GM23338 (cell line): ENCODE measurements at regions not wholly inside any gene's neighbourhood (a gene's known extent, or its start where the extent isn't known, plus 50 kb on each side); places are given as distances from the start of the nearest gene placed in this dataset.

ENCODE experiments used
- ATAC-seq: fragments of 200-7000 bp; cut with Tn5 transposase; 3 replicates; pipeline ENCODE4 v1.9.1; 2020
- DNase-seq: peaks from one replicate; pipeline ENCODE4 v3.0.0-alpha.2; 2015; ENCODE audit warnings: low spot score
- H2AFZ ChIP-seq: fragments of 200-600 bp; sonication (generic); 2 replicates; pipeline ENCODE4 v1.8.0; 2016; ENCODE audit warnings: antibody characterized with exemption, mild to moderate bottlenecking, moderate library complexity
- H3F3A ChIP-seq: fragments of 200-600 bp; sonication (generic); replicated peaks from 2 replicates; pipeline ENCODE4 v1.8.0; 2017; ENCODE audit warnings: antibody characterized with exemption, mixed run types, low read depth
- H3K27ac ChIP-seq: fragments of 200-600 bp; sonication (generic); 2 replicates; pipeline ENCODE4 v1.6.1; 2016; ENCODE audit warnings: low read depth
- H3K27me3 ChIP-seq: fragments of 200-600 bp; sonication (generic); 2 replicates; pipeline ENCODE4 v1.8.0; 2016; ENCODE audit warnings: mild to moderate bottlenecking, mixed run types, moderate library complexity; ENCODE audit not compliant: insufficient read depth
- H3K36me3 ChIP-seq: fragments of 200-600 bp; sonication (generic); 2 replicates; pipeline ENCODE4 v1.8.0; 2016; ENCODE audit warnings: mild to moderate bottlenecking; ENCODE audit not compliant: insufficient read depth
- H3K4me1 ChIP-seq: fragments of 200-600 bp; sonication (generic); 2 replicates; pipeline ENCODE4 v1.8.0; 2016; ENCODE audit warnings: mild to moderate bottlenecking, moderate library complexity; ENCODE audit not compliant: insufficient read depth
- H3K4me2 ChIP-seq: fragments of 200-600 bp; sonication (generic); 2 replicates; pipeline ENCODE4 v1.7.1; 2017; ENCODE audit warnings: mixed run types
- H3K4me3 ChIP-seq: fragments of 200-600 bp; sonication (generic); 2 replicates; pipeline ENCODE4 v1.6.1; 2016; ENCODE audit warnings: mixed run types
- H3K79me2 ChIP-seq: fragments of 200-600 bp; sonication (generic); replicated peaks from 2 replicates; pipeline ENCODE4 v1.8.0; 2017; ENCODE audit warnings: mild to moderate bottlenecking; ENCODE audit not compliant: insufficient read depth
- H3K9me2 ChIP-seq: fragments of 200-600 bp; sonication (generic); 2 replicates; pipeline ENCODE4 v1.8.0; 2017; ENCODE audit not compliant: insufficient read depth
- H4K20me1 ChIP-seq: fragments of 200-600 bp; sonication (generic); replicated peaks from 2 replicates; pipeline ENCODE4 v1.8.0; 2017; ENCODE audit warnings: mild to moderate bottlenecking; ENCODE audit not compliant: insufficient read depth
- H3K27ac Mint-ChIP-seq: 2 replicates; pipeline ENCODE4 v1.8.0; 2020; ENCODE audit warnings: inconsistent platforms, mild to moderate bottlenecking, moderate library complexity, mixed read lengths
- H3K27me3 Mint-ChIP-seq: 3 replicates; pipeline ENCODE4 v1.8.0; 2022; ENCODE audit warnings: low read depth, mild to moderate bottlenecking, moderate library complexity, mixed read lengths, inconsistent platforms; ENCODE audit not compliant: insufficient read depth, poor library complexity
- H3K36me3 Mint-ChIP-seq: 3 replicates; pipeline ENCODE4 v1.8.0; 2021; ENCODE audit warnings: low read depth, mild to moderate bottlenecking, inconsistent platforms, moderate library complexity, mixed read lengths
- H3K4me1 Mint-ChIP-seq: 3 replicates; pipeline ENCODE4 v1.8.0; 2020; ENCODE audit warnings: mild to moderate bottlenecking, inconsistent platforms, mixed read lengths
- H3K4me3 Mint-ChIP-seq: 3 replicates; pipeline ENCODE4 v1.8.0; 2021; ENCODE audit warnings: moderate library complexity, mild to moderate bottlenecking, inconsistent platforms, mixed read lengths
- H3K9me3 Mint-ChIP-seq: 3 replicates; pipeline ENCODE4 v1.8.0; 2020; ENCODE audit warnings: moderate library complexity, mild to moderate bottlenecking, inconsistent platforms, mixed read lengths
- CREB1 ChIP-seq: fragments of 250-450 bp; sonication (Bioruptor Pico); IDR thresholded peaks from 2 replicates; pipeline ENCODE4 v1.5.0; 2020; ENCODE audit warnings: low read depth, mild to moderate bottlenecking, moderate library complexity
- ETS1 ChIP-seq: IDR thresholded peaks from 2 replicates; pipeline ENCODE4 v1.6.1; 2016; ENCODE audit warnings: antibody characterized with exemption
- EZH2 ChIP-seq: fragments of 200-600 bp; sonication (generic); IDR thresholded peaks from one replicate; pipeline ENCODE4 v1.8.0; 2017; ENCODE audit warnings: antibody characterized with exemption, mild to moderate bottlenecking, low read depth; ENCODE audit not compliant: unreplicated experiment
- EZH2phosphoT487 ChIP-seq: fragments of 200-600 bp; sonication (generic); IDR thresholded peaks from one replicate; pipeline ENCODE4 v1.8.1; 2018; ENCODE audit warnings: antibody characterized with exemption; ENCODE audit not compliant: unreplicated experiment
- JUNB ChIP-seq: IDR thresholded peaks from one replicate; pipeline ENCODE4 v1.6.1; 2016; ENCODE audit warnings: antibody characterized with exemption; ENCODE audit not compliant: unreplicated experiment
- NANOG ChIP-seq: IDR thresholded peaks from 2 replicates; pipeline ENCODE4 v1.6.1; 2016; ENCODE audit warnings: antibody characterized with exemption, borderline replicate concordance
- POLR2AphosphoS5 ChIP-seq: IDR thresholded peaks from 2 replicates; pipeline ENCODE4 v1.6.1; 2016; ENCODE audit warnings: antibody characterized with exemption, low read depth
- STAT1 ChIP-seq: IDR thresholded peaks from one replicate; pipeline ENCODE4 v1.6.1; 2016; ENCODE audit warnings: antibody characterized with exemption; ENCODE audit not compliant: unreplicated experiment
- ZNF114 ChIP-seq: fragments of 250-450 bp; sonication (Bioruptor Pico); IDR thresholded peaks from 2 replicates; pipeline ENCODE4 v1.5.0; 2020; ENCODE audit warnings: mild to moderate bottlenecking, moderate library complexity
- ZNF331 ChIP-seq: fragments of 250-450 bp; sonication (Bioruptor Pico); IDR thresholded peaks from 2 replicates; pipeline ENCODE4 v1.5.0; 2020; ENCODE audit warnings: low read depth, mild to moderate bottlenecking, moderate library complexity
- TF ChIP-seq, protein P1 (sequence below), 2 experiments: fragments of 200-600 bp in 1 of 2; sonication (generic) in 1 of 2; conservative IDR thresholded peaks; 2 replicates each; pipeline versions ENCODE4 v1.5.1 to v1.6.1; 2016 to 2017; ENCODE audit warnings: antibody characterized with exemption in 2 of 2, low read depth in 2 of 2, mild to moderate bottlenecking in 2 of 2, moderate library complexity in 1 of 2
- TF ChIP-seq, protein P2 (sequence below): fragments of 250-450 bp; sonication (Bioruptor Pico); IDR thresholded peaks from 2 replicates; pipeline ENCODE4 v1.5.0; 2020; ENCODE audit warnings: mild to moderate bottlenecking, moderate library complexity

DNA sequence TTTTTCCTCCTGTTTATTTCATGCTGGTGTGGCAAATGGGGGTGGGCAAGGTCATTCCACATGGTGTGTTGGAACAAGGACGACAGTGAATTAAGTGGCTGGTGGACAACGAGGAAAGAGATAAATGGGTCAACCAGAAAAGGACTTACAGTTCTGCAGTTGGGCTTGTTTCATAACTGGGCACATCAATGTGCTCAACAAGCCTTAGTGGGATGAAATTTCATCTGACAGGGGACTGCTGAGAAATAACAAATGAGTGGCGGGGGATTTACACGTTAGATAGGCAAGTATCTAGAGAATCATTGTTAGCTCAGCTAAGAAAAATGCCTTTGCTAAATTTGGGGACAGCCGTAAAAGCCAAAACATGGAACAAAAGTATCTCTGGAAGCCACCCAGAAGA lies 163.6 kb downstream of the NRN1 start:
- Mint-ChIP-seq H3K27ac (no peak overlapping the region), H3K9me3 (peaks cover 6% of the 10 kb centered on the region; the same call in 1 of the 3 replicates), H3K27me3 (peaks cover 42% of the 10 kb centered on the region), H3K4me1 (no peaks in the 10 kb centered on the region), H3K4me3 (no peak overlapping the region), H3K36me3 (no peaks in the 10 kb centered on the region; the same call in 2 of the 3 replicates)
- H3K4me3 ChIP-seq = no peak overlapping the region
- H3F3A ChIP-seq = no peaks in the 10 kb centered on the region
- TF ChIP-seq ZNF114 (CRISPR knock-in tag) = no peak
- no peak for TF ChIP-seq CREB1
- ATAC-seq (no peak), DNase-seq (no peak)
- H2AFZ ChIP-seq = no peak overlapping the region
- H3K4me2 ChIP-seq = no peak overlapping the region
- no peaks in the 10 kb centered on the region for H3K79me2 ChIP-seq
- H3K9me2 ChIP-seq = 0 out of 2 replicates have a peak, but pooled peaks cover 4% of the 10 kb centered on the region
- H3K4me1 ChIP-seq = no peaks in the 10 kb centered on the region
- H3K27me3 ChIP-seq = peaks cover 44% of the 10 kb centered on the region
- no peaks in the 10 kb centered on the region for H3K36me3 ChIP-seq
- H4K20me1 ChIP-seq = no peaks in the 10 kb centered on the region
- no peak overlapping the region for H3K27ac ChIP-seq

- Histone ChIP-seq H3K9me2 (0 out of 2 replicates have a peak, but pooled peaks cover 4% of the 10 kb centered on the region), H3K27me3 (peaks cover 22% of the 10 kb centered on the region), H3K79me2 (no peaks in the 10 kb centered on the region), H2AFZ (no peak overlapping the region), H3K4me3 (no peak overlapping the region), H3F3A (no peaks in the 10 kb centered on the region), H3K36me3 (no peaks in the 10 kb centered on the region), H3K27ac (no peak overlapping the region), H4K20me1 (no peaks in the 10 kb centered on the region), H3K4me1 (no peaks in the 10 kb centered on the region), H3K4me2 (no peak overlapping the region)
- H3K4me3 Mint-ChIP-seq = no peak overlapping the region
- H3K9me3 Mint-ChIP-seq = peaks cover 23% of the 10 kb centered on the region
- peaks cover 8% of the 10 kb centered on the region for H3K36me3 Mint-ChIP-seq
- H3K27ac Mint-ChIP-seq = no peak overlapping the region
- peaks cover 25% of the 10 kb centered on the region for H3K27me3 Mint-ChIP-seq
- no peak for ATAC-seq
- no peak for DNase-seq
- no peaks in the 10 kb centered on the region for H3K4me1 Mint-ChIP-seq
- TF ChIP-seq NANOG (no peak), ZNF114 (CRISPR knock-in tag) (no peak), STAT1 (no peak), EZH2phosphoT487 (no peak), EZH2 (no peak), JUNB (no peak), POLR2AphosphoS5 (no peak), CREB1 (no peak), ZNF331 (CRISPR knock-in tag) (no peak), ETS1 (no peak)
- TF ChIP-seq, protein P1, sequence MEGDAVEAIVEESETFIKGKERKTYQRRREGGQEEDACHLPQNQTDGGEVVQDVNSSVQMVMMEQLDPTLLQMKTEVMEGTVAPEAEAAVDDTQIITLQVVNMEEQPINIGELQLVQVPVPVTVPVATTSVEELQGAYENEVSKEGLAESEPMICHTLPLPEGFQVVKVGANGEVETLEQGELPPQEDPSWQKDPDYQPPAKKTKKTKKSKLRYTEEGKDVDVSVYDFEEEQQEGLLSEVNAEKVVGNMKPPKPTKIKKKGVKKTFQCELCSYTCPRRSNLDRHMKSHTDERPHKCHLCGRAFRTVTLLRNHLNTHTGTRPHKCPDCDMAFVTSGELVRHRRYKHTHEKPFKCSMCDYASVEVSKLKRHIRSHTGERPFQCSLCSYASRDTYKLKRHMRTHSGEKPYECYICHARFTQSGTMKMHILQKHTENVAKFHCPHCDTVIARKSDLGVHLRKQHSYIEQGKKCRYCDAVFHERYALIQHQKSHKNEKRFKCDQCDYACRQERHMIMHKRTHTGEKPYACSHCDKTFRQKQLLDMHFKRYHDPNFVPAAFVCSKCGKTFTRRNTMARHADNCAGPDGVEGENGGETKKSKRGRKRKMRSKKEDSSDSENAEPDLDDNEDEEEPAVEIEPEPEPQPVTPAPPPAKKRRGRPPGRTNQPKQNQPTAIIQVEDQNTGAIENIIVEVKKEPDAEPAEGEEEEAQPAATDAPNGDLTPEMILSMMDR (conservative IDR thresholded peaks at IDR 0.05; ENCODE audit: low read depth in 2 of 2) = no peak
- TF ChIP-seq, protein P2, sequence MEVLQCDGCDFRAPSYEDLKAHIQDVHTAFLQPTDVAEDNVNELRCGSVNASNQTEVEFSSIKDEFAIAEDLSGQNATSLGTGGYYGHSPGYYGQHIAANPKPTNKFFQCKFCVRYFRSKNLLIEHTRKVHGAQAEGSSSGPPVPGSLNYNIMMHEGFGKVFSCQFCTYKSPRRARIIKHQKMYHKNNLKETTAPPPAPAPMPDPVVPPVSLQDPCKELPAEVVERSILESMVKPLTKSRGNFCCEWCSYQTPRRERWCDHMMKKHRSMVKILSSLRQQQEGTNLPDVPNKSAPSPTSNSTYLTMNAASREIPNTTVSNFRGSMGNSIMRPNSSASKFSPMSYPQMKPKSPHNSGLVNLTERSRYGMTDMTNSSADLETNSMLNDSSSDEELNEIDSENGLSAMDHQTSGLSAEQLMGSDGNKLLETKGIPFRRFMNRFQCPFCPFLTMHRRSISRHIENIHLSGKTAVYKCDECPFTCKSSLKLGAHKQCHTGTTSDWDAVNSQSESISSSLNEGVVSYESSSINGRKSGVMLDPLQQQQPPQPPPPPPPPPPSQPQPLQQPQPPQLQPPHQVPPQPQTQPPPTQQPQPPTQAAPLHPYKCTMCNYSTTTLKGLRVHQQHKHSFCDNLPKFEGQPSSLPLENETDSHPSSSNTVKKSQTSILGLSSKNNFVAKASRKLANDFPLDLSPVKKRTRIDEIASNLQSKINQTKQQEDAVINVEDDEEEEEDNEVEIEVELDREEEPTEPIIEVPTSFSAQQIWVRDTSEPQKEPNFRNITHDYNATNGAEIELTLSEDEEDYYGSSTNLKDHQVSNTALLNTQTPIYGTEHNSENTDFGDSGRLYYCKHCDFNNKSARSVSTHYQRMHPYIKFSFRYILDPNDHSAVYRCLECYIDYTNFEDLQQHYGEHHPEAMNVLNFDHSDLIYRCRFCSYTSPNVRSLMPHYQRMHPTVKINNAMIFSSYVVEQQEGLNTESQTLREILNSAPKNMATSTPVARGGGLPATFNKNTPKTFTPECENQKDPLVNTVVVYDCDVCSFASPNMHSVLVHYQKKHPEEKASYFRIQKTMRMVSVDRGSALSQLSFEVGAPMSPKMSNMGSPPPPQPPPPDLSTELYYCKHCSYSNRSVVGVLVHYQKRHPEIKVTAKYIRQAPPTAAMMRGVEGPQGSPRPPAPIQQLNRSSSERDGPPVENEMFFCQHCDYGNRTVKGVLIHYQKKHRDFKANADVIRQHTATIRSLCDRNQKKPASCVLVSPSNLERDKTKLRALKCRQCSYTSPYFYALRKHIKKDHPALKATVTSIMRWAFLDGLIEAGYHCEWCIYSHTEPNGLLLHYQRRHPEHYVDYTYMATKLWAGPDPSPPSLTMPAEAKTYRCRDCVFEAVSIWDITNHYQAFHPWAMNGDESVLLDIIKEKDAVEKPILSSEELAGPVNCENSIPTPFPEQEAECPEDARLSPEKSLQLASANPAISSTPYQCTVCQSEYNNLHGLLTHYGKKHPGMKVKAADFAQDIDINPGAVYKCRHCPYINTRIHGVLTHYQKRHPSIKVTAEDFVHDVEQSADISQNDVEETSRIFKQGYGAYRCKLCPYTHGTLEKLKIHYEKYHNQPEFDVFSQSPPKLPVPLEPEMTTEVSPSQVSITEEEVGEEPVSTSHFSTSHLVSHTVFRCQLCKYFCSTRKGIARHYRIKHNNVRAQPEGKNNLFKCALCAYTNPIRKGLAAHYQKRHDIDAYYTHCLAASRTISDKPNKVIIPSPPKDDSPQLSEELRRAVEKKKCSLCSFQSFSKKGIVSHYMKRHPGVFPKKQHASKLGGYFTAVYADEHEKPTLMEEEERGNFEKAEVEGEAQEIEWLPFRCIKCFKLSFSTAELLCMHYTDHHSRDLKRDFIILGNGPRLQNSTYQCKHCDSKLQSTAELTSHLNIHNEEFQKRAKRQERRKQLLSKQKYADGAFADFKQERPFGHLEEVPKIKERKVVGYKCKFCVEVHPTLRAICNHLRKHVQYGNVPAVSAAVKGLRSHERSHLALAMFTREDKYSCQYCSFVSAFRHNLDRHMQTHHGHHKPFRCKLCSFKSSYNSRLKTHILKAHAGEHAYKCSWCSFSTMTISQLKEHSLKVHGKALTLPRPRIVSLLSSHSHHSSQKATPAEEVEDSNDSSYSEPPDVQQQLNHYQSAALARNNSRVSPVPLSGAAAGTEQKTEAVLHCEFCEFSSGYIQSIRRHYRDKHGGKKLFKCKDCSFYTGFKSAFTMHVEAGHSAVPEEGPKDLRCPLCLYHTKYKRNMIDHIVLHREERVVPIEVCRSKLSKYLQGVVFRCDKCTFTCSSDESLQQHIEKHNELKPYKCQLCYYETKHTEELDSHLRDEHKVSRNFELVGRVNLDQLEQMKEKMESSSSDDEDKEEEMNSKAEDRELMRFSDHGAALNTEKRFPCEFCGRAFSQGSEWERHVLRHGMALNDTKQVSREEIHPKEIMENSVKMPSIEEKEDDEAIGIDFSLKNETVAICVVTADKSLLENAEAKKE (CRISPR knock-in tag) = no peak
Measured at GRCh38 chr6:5840734-5841390, 165.9 kb downstream of the NRN1 start.
